Medulla oblongata (tissue), 1 donor: ENCODE measurements at regions not wholly inside any gene's neighbourhood (a gene's known extent, or its start where the extent isn't known, plus 50 kb on each side); places are given as distances from the start of the nearest gene placed in this dataset.
A peak's percentile ranks its signal among the peaks of the same experiment; 100 is the strongest.

ENCODE experiments used
- DNase-seq: peaks from one replicate; pipeline ENCODE4 v3.0.0-alpha.2; 2015; ENCODE audit errors: extremely low spot score

DNA sequence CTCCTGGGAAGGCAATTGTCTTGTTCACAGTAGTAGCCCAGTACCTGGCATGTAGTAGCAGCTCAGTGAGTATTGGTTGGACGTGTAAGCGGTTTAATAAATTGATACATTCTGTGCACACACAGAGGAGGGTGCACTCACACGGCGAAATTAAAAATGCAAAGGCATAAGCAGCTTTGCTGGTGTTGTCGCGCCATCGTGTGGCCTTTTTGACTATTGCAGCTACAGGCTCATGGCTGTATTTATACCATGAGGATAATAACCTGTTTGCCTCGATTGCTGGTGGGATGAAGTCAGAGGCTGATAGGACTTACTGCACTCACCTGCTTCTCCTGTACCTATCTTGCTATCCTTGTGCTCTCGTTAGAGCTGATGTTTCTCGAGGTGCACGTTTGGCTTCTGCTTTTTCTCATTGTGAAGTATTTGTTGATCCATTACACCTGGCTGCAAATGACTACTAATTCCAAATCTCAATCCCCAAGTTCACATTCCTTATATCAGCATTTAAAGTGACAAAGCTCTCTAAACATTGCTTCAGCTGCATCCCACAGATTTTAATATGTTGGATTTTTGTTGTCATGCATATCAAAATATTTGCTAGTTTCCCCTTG lies 61.5 kb downstream of the TBXT start:
- DNase-seq: peak; percentile 74

DNA sequence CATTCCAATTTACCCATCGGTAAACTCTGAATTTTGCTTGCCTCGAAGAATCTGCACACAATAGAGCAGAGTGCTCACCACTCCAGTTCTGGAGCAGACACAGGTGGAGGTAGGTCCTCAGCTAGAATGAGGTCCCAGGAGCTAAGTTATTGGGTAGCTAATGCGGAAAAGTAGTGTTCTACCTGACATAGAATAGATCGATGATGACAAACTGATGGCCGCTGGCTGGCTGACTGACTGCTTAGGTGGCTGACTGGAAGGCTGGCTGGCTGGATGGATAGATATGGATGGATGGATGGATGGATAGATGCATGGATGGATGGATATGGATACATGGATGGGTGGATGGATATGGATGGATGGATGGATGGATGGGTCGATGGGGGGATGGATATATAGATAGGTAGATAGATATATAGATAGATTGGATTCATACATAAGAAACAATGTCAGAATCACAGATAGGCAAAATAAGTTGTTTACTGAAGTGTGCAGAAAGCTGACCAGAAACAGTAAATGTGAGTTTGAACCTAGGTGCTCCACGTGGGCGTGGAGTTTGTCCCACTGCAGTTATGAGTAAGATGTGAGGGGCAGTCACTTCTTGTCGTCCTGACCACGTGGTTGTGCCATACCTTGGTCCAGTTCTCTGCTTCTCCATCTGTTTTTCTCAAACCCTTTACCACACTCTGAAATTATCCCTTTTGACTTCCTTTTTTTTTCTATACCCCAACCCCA lies 62.1 kb downstream of the TBXT start:
- DNase-seq: no peak

DNA sequence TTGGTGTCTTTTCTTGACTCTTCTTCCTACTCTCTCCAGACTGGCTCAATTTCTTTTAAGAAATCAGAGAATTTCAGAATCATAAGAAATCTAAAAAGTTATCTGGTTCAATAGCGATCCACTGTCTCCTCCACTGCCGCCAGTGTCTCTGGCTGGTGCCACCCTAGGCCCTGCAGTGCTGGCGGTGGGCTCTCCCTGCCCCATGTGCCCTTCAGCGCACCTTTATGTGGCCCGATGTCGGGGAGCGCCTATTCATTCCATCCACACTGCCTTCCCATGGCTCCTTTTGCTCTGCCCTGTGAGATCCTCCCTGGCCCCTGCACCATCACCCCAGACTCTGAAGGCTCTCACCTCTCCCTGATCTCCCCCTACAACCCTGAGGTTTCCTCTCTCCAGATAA lies 62.8 kb downstream of the TBXT start:
- DNase-seq: no peak

DNA sequence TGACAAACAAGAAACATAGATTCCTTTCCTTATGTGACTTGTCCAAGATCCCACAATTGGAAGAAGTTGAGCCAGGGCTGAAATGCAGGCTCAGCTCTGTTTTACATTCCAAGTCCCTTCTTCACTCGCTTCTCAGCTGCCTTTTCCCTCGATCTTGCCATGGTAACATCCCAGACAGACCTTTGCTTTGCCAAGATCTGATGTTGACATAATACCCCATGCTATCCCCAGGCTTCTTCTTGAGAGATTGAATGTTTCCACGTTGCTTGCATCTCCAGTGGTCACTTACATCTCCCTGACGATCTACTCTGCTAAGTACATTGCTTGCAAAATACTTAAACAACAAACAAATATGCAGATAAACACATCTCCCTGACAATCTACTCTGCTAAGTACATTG lies 63.5 kb downstream of the TBXT start:
- DNase-seq: no peak

DNA sequence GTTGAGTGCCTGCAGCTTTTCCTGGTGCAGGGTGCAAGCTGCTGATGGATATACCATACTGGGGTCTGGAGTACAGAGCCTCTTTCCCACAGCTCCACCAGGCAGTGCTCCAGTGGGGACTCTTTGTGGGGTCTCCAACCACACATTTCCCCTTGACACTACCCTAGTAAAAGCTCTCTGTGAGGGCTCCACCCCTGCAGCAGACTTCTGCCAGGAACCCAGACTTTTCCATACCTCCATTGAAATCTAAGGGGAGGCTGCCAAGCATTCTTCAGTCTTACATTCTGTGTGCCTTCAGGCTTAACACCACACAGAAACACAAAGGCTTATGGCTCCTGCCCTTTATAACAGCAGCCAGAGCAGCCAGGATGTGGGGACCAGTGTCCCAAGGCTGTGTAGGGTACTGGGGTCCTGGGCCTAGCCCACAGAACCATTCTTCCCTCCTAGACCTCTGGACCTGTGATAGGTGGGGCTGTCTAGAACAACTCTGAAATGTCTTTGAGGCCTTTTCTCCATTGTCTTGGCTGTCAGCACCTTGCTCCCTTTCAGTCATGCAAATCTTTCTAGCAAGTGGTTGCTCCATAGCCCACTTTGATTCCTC lies 65.7 kb downstream of the TBXT start:
- DNase-seq: no peak

DNA sequence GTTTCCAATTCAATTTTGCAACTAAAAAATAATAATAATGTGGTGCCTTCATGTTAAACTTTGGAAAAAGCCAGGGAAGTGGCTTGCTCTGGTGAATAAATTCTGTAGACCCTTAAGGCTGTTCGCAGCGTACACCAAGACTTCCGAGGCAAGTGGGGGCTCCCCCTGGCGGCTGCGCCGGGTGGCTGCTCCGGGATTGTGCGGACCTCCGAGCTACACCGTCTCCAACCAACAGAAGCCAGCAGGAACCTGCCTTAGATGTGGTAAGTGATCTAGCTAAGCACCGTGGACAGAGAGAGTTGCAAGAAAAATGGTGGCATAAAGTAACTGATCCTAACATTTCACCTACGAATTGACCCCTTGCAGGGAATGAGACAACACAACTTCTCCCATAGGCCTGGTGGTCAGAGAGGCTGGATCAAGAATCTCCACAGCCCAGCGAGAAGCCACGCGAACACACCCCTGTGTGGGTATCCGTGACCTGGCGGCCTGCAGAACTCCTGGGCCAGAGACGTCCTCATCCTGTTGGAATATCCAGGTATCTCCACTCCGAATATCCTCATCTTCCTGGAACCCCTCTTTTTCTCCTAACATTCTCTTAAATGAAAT lies 69.6 kb downstream of the TBXT start:
- peak; percentile 32 for DNase-seq

DNA sequence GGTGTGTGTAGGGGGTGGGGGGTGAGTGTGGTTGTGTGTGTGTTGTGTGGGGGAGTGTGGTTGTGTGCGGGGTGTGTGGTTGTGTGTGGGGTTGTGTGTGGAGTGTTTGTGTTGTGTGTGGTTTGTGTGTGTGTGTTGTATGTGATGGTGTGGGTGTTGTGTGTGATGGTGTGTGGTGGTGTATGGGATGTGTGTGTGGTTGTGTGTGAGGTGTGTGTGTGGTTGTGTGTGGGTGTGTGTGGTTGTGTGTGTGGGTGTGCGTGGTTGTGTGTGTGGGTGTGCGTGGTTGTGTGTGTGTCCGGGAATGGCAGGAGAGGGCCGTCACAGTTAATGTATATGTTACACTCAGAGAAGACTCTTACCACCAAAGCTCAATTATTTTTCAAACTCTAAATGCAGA lies 79.8 kb downstream of the TBXT start:
- no peak for DNase-seq

DNA sequence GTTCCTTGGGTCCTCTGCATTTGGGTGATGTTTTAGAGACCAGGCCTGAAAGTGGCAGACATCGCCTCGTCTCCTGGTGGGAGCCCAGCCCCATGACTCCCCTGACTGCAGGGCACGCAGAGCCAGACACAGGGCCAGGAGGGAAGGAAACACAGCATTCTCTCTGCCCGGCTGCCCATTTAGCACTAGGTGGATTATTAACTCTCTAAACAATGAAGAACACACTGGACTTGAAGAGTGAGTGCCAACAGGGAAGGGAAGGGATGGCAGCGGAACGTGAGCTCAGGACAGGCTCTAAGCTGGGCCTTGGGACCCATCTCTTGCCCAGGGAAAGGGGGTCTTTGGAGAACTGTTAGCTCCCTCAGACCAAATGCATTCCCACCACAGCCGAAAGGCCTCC lies 80.4 kb downstream of the TBXT start:
- no peak for DNase-seq

DNA sequence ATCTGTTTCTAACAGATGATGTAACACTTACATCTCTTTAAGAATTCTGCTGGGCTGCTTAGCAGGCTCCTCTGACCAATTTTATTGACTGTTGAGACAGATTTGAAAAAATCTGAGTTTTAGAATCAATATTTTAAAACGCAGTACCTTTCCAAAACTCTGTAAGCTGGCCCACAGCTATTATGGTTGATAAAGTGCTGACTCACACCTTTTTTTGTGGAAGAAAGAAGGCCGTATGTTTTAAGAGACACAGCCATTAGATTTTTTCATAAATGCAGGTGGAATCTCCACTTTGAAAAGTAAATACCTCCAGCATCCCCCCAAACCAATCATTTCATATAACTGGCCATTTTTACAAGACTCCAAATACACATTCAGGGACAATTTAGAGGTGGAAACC lies 82.2 kb downstream of the TBXT start:
- no peak for DNase-seq

DNA sequence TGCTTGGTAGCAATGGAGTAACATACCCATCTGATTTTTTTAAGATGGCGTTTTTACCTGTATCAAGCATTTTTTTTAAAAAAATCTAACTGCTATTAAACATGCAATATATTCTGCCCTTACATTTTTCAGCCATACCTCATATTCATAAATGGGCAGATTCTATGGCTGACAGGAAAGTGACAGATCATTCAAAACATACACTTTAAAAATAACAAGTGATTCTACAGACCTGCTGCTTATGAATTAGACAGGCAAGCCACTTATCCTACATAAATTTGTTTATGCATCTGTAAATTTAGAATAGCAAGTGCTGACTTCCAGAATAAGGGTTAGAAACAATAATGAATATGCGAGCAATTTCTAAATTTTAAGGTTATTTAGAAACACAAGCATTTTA lies 82.7 kb downstream of the TBXT start:
- DNase-seq: no peak

DNA sequence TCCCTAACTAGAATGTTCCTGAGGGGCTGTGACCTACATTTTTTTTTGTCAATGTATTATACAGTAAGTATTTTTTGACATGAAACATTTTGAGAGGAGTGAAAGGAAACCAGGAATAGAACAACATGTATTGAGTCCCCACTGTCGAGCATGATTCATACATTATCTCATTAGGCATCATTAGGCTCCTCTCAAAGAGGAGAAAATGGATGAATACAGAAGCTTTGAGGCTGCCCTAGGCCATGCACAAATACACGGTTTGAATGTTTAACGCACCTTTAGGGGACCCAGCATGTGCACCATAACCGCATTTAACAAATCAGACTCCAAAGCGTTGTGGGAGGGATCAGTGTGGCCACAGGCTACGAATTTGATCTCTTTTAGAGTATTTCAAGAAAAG lies 87.8 kb downstream of the TBXT start:
- DNase-seq: no peak

DNA sequence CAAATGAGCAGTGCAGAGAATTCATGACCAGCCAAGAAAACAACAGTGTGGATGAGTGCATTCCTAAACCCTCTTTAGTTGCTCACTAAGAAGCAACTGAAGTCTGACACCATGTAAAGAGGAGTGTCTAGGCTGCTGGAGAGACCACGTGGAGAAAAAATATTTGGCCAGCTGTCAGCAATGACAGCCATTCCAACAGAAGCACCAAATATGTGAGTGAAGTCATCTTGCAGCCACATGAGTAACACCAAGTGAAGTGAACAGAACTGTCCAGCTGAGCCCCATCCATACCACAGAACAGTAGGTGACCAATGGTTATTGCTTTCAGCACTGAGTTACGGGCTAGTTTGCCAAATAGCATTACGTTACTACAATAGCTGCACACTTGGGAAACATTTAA lies 89.4 kb downstream of the TBXT start:
- DNase-seq: no peak

DNA sequence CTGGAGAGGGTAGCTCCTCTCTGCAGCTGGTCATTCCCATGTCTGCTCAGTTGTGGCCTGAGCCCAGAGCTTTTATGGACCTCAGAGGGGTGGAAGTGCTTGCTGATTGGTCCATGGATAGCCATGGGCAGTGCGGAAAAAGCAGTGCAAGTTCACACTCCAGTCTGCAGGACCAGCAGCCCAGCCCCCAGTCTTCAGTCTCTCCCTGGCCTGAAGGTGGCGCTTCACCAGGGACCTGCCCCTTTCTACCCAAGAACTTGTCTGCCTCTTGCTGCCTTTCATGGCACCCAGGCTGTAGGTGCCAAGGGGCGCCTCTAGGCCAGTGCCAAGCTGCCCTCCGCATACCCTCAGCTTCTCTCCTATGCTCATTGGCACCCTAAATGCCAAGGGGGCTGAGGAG lies 91.0 kb downstream of the TBXT start:
- no peak for DNase-seq

DNA sequence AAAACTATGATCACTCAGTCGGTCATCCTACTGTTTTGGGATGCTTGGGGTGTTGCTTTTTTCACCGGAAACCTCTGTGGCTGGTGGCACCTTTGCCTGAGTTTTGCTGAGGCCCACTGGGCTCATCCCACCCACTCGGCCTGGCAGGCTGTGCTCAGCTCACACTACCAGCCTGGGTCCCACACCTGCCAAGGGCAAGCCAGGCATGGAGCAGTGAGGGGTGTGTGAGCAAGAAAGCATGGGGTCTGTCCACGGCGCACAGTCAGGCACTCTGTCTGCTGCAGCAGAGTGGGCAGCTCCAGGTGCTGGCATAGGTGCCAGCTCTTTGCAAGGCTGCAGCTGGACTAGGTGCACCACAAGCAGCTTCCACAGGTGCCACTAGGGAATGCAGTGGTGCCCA lies 91.7 kb downstream of the TBXT start:
- no peak for DNase-seq

DNA sequence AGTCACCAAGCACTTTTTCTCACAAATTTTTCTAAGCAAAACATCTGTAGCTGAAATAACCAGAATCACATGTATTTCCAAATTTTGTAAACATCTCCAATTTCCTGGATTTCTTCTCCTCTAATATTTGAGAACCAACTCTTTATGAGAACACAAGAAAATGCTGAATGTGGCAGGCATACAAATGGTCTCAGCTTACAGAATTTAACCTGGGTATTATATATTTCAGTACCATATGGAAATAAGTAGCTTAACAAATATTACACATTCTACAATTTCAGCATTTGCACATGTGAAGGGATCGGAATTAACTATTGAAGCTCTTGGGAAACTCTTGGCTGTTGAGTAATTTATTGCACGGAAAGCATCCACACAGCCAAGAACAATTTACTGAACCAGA lies 92.5 kb downstream of the TBXT start:
- no peak for DNase-seq

DNA sequence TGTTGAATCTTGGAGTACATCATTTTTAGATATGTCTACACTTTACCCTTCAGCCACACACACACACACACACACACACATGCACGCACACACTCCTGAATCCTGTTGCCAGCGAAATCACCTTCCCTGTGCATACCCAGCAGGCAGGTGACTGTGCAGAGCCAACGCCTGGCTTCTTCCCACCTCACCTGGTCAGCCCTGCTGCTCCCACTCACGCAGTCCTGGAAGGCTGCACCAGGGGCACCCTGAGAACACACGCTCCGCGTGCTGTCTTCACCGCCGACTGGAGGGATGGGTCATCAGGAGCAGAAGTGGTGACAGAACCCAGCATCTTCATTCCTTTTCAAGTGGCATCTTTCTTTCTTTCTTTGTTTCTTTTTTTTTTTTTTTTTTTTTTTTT lies 94.6 kb downstream of the TBXT start:
- no peak for DNase-seq

DNA sequence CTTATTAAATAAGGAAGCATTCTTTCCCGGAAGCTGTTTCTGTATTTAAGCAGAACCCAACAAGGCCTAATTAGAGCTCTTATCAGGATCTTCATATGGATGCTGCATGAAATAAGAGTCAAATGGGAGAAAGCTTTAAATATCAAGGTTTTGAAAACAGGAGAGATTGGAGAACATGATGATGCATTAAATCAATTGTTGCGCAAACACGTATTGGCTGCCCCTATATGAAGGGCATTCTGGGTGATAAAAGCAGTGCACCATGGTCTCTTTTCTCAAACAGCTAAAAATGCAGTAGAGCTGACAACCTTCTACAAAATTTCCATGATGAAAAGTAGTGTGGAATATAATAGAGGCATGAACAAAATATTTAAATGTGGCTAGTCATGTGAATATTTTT lies 98.9 kb downstream of the TBXT start:
- no peak for DNase-seq

DNA sequence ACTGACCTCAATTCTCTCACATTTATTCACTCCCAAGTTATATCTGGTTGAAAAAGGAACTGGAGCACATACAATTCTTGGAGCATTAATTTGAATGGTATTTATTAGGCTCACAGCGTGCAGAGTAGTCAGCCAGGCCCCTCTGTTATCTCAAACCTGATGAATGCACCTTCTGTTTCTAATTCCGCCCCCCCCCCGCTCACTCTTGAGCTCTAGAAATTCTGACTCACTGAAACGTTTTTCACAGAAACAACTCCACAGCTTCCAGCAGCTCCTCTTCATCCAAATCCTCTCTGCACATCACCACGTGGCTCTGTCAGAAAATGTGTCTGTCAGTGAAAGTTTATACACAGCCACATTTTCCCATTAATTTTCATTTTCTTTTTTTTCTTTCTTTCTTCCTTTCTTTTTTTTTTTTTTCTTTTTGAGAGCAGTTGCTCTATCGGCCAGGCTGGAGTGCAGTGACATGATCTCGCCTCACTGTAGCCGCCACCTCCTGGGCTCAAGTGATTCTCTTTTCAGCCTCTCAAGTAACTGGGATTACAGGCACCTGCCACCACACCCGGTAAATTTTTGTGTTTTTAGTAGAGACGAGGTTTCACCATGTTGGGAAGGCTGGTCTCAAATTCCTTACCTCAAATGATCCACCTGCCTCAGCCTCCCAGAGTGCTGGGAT lies 109.4 kb downstream of the TBXT start:
- no peak for DNase-seq

DNA sequence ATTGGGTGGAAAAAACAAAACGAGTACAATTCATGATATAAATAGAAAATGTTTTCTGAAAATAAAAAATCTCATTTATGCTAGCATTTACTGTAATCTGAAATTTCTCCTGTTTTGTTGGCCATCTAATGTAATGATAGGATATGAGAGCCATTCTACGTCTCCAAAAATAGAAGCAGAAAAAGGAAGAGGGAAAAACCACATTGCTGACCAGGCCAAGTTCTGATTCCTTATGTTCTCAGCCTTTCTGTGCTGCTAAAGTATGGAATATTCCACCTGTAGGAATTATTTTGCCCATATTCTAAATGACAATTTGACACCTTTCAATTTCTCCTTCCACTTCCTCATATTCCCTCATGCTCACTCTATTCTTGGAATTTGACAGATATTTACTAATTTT lies 110.2 kb downstream of the TBXT start:
- no peak for DNase-seq

DNA sequence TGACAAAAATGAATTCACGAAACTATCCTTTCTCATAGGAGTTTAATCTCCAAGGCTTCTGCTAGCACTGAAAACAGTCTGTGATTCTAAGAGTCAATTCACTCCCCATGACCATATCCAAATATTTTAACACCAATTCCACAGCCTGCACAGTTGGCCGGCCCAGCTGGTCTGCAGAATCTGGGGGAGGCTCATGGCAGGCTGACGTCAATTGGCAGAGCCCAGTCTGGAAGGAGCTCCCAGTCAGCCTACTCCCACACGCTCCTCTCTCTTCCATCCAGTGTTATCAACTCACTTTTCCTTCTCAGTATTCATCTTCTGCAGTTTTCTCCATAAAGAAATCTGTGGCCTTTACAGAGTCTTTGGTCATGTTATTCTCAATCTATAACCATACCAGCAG lies 111.0 kb downstream of the TBXT start:
- DNase-seq: no peak

DNA sequence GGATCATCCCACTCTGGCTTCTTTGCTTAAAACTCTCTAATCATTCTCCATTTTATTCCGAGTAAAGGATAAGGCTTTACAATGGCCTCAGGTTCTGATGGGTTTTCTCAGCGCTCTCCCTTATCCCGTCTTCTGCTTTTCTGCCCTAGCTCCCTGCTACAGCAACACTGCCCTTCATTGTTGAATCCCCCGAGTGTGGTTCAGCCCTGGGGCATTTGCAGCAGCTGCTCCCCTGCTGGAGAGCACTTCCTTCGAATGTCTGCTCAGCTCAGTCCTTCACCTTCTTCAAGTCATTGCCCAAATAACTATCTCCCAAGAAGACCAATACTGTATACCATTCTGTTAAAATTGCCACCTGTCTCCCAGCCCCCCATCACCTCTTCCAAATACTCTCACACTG lies 111.8 kb downstream of the TBXT start:
- DNase-seq: no peak

DNA sequence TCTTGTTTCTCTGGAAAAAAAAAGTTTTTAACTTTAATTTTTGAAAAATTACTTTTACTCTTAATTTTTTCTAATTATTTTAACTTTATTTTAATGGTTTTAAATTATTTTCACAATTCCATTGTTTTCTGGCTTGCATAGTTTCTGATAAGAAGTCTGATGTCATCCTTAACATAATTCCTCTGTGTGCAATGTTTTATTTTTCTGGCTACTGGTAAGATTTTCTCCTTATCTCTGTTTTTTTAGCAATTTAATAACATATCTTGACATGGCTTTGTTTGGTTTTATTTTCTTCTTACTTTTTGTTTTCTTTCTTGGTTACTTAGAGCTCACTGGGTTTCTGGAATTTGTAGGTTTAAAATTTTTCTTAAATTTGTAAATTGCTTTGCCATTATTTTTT lies 114.8 kb downstream of the TBXT start:
- DNase-seq: no peak

DNA sequence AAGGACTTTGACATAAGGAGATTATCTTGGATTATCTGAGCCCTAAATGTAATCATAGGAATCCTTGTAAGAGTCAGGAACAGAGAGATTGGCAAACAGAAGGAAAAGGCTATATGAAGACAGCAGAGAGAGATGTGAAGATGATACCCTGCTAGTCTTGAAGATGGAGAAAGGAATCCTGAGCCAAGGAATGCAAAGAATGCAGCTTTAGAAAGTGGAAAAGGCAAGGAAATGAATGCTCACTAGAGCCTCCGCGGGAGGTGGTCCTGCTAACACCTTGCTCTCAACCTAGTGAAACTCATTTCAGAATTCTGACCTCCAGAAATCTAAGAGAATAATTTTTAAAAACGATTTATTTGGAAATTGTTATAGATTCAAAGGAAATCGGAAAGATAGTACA lies 117.1 kb downstream of the TBXT start:
- no peak for DNase-seq
